NB4 (cell line): ENCODE measurements at regions not wholly inside any gene's neighbourhood (a gene's known extent, or its start where the extent isn't known, plus 50 kb on each side); places are given as distances from the start of the nearest gene placed in this dataset.
"Not testable (repeated sequence)": the region's sequence is repeated elsewhere in the genome, so short reads cannot be mapped to it uniquely, and the experiment has no call there.

ENCODE experiments used
- DNase-seq: peaks from one replicate; pipeline ENCODE4 v3.0.0; 2010; ENCODE audit warnings: low read depth
- H3K4me3 ChIP-seq: one replicate; pipeline ENCODE4 v1.5.1; 2011; ENCODE audit warnings: mild to moderate bottlenecking, low read depth, low read length, moderate library complexity
- MYC ChIP-seq: IDR thresholded peaks from 2 replicates; pipeline ENCODE4 v1.6.1; 2011; ENCODE audit warnings: low read depth, low read length
- POLR2A ChIP-seq: IDR thresholded peaks from 2 replicates; pipeline ENCODE4 v1.6.1; 2011; ENCODE audit warnings: mild to moderate bottlenecking; ENCODE audit not compliant: insufficient read length; ENCODE audit errors: extremely low read depth
- TF ChIP-seq, protein P1 (sequence below): IDR thresholded peaks from 2 replicates; pipeline ENCODE4 v1.6.1; 2011; ENCODE audit warnings: low read depth, low read length
- TF ChIP-seq, protein P2 (sequence below): IDR thresholded peaks from one replicate; pipeline ENCODE4 v1.5.1; 2012; ENCODE audit warnings: low read depth, low read length

DNA sequence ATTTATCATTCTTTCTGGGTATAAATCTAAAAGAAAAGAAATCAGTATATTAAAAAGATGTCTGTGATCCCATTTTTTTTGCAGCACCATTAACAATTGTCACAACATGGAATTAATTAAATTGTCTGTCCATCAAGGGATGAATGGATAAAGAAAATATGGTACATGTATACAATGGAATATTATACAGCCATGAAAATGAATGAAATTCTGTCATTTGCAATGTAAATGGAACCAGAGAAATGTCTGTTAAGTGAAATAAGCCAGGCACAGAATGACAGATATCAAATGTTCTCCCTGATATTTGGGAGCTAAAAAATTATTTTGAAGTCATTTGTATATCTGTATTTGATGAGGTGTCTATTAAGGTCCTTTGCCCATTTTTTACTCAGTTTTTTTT is 77.1 kb upstream of the NDST4 start:
- TF ChIP-seq MYC: no peak
- TF ChIP-seq, protein P1, sequence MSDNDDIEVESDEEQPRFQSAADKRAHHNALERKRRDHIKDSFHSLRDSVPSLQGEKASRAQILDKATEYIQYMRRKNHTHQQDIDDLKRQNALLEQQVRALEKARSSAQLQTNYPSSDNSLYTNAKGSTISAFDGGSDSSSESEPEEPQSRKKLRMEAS: no peak
- no peak for TF ChIP-seq POLR2A
- TF ChIP-seq, protein P2, sequence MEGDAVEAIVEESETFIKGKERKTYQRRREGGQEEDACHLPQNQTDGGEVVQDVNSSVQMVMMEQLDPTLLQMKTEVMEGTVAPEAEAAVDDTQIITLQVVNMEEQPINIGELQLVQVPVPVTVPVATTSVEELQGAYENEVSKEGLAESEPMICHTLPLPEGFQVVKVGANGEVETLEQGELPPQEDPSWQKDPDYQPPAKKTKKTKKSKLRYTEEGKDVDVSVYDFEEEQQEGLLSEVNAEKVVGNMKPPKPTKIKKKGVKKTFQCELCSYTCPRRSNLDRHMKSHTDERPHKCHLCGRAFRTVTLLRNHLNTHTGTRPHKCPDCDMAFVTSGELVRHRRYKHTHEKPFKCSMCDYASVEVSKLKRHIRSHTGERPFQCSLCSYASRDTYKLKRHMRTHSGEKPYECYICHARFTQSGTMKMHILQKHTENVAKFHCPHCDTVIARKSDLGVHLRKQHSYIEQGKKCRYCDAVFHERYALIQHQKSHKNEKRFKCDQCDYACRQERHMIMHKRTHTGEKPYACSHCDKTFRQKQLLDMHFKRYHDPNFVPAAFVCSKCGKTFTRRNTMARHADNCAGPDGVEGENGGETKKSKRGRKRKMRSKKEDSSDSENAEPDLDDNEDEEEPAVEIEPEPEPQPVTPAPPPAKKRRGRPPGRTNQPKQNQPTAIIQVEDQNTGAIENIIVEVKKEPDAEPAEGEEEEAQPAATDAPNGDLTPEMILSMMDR: no peak
- no peak overlapping the region for H3K4me3 ChIP-seq
- DNase-seq: no peak

DNA sequence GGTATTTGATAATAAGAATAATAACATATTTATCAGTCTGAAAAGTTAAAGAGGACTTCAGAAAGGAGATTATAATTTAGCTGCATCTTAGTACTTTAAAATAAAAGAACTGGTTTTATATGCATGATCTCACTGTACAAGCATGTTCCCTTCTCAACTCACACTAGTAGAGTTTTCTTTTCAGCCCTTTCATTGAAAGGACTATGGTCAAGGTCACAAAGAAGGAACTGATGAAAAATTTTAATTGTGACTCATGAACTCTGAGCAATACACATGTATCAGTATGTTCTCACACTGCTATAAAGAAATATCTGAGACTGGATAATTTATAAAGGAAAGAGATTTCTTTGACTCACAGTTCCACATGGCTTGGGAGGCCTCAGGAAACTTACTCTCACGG is 73.7 kb upstream of the NDST4 start:
- no peak for TF ChIP-seq MYC
- H3K4me3 ChIP-seq: no peak overlapping the region
- no peak for DNase-seq

DNA sequence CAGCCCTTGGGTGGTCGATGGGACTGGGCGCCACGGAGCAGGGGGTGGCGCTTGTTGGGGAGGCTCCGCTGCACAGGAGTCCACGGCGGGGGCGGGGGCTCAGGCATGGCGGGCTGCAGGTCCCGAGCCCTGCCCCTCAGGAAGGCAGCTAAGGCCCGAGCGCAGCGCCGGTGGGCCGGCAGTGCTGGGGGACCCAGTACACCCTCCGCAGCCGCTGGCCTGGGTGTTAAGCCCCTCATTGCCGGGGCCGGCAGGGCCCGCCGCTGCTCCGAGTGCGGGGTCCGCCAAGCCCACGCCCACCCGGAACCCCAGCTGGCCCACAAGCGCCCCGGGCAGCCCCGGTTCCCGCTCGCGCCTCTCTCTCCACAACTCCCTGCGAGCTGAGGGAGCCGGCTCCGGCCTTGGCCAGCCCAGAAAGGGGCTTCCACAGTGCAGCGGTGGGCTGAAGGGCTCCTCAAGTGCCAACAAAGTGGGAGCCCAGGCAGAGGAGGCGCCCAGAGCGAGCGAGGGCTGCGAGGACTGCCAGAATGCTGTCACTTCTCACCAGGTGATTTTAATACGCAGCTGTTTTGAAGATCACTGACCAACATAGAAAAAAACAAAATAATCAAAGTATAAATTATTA is 66.1 kb upstream of the NDST4 start:
- H3K4me3 ChIP-seq, DNase-seq: not testable (repeated sequence)

DNA sequence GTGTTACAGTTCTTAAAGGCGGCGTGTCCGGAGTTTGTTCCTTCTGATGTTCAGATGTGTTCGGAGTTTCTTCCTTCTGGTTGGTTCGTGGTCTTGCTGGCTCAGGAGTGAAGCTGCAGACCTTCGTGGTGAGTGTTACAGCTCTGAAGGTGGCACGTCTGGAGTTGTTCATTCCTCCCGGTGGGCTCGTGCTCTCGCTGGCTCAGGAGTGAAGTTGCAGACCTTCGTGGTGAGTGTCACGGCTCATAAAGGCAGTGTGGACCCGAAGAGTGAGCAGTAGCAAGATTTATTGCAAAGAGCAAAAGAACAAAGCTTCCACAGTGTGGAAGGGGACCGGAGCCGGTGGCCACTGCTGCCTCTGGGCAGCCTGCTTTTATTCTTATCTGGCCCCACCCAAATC is 65.3 kb upstream of the NDST4 start:
- H3K4me3 ChIP-seq, DNase-seq: not testable (repeated sequence)

DNA sequence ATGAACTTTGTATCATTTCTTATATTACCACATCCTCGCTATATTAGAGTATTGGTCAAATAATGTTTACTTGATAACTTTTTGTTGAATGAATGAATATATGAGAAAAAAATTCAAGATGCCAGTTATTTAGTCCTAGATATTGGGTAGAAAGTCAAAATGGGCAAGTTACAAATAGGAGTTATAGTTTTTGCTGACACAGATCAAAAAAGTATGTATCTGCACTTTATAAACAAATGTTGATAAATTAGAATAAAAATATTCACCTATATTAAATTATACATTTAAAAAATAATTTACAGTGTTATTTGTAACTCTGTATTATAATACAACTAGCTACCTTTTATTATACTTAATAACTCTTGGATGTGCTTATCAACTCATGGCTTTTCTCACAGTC is 57.8 kb upstream of the NDST4 start:
- TF ChIP-seq MYC: no peak
- TF ChIP-seq POLR2A: no peak
- TF ChIP-seq, protein P2: no peak
- TF ChIP-seq, protein P1: no peak
- no peak for DNase-seq
- no peak overlapping the region for H3K4me3 ChIP-seq

DNA sequence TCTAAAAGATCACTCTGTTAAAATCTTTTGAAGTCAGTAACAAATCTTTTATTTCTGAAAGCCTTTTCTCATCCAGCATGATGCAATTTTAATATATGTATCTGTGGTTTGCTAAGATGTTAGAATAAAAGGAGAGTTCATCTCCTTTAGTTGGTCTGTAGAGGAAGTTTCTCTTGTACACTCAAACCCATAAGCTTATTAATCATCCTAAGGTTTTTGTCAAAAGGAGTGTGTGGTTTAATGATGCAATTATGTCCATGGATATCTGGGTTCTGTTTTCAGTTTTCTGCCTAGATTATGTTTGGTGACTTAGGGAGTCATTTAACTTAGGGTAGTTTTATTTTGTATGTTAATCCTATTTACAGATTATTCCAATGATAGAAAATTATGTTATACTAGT is 52.1 kb upstream of the NDST4 start:
- no peak overlapping the region for H3K4me3 ChIP-seq
- TF ChIP-seq, protein P2: no peak
- no peak for TF ChIP-seq POLR2A
- TF ChIP-seq, protein P1: no peak
- no peak for TF ChIP-seq MYC
- peak; percentile 2 for DNase-seq
